ENCODE measurements at regions not wholly inside any gene's neighbourhood (a gene's known extent, or its start where the extent isn't known, plus 50 kb on each side); places are given as distances from the start of the nearest gene placed in this dataset.

DNA sequence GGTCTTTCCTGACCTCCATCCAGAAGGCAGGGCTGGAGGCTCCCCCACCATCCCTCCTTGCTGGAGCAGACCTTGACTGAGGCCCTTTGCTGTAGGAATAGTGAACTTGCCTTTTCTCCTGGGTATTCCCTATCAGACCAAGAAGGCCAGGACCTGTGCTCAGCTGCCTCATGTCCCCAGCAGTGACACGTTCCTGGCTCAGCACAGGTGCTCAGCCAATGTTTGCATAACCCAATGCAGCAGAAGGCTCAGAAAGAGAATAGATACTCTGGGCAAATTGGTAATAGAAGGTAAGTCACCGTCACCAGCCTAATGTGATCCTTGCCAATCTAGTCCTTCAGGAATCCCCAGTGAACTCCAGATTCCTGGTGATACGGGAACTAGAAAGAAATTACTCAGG lies 96.4 kb downstream of the ACTL7B start:
- no peak overlapping the region for H2BK20ac ChIP-seq (ENCODE audit: low read depth, low read length, poor library complexity, severe bottlenecking)
- H3K14ac ChIP-seq (ENCODE audit: insufficient read depth, low read length) = no peak overlapping the region
- TF ChIP-seq, protein P1, sequence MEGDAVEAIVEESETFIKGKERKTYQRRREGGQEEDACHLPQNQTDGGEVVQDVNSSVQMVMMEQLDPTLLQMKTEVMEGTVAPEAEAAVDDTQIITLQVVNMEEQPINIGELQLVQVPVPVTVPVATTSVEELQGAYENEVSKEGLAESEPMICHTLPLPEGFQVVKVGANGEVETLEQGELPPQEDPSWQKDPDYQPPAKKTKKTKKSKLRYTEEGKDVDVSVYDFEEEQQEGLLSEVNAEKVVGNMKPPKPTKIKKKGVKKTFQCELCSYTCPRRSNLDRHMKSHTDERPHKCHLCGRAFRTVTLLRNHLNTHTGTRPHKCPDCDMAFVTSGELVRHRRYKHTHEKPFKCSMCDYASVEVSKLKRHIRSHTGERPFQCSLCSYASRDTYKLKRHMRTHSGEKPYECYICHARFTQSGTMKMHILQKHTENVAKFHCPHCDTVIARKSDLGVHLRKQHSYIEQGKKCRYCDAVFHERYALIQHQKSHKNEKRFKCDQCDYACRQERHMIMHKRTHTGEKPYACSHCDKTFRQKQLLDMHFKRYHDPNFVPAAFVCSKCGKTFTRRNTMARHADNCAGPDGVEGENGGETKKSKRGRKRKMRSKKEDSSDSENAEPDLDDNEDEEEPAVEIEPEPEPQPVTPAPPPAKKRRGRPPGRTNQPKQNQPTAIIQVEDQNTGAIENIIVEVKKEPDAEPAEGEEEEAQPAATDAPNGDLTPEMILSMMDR (conservative IDR thresholded peaks at IDR 0.05) = no peak
- no peak overlapping the region for H2AFZ ChIP-seq (ENCODE audit: low read length)
- no peak overlapping the region for H3K4me2 ChIP-seq (ENCODE audit: insufficient read depth, insufficient read length, low read length)
- no peak overlapping the region for H4K8ac ChIP-seq (replicated peaks; ENCODE audit: insufficient read length, low read depth, low read length)
- no peaks in the 10 kb centered on the region for H3K9me3 ChIP-seq (ENCODE audit: control insufficient read depth, low read depth, low read length)
- H3K27ac Mint-ChIP-seq = no peak overlapping the region
- H3K9ac ChIP-seq (ENCODE audit: extremely low read depth, insufficient read length, low read length) = no peak overlapping the region
- H2BK12ac ChIP-seq (ENCODE audit: insufficient read length, low read depth, low read length) = no peak overlapping the region
- H3K4me3 Mint-ChIP-seq = no peak overlapping the region
- no peaks in the 10 kb centered on the region for H3K23me2 ChIP-seq (ENCODE audit: insufficient read length, low read depth, low read length, poor library complexity, severe bottlenecking)
- no peak overlapping the region for H2BK5ac ChIP-seq (ENCODE audit: insufficient read length, low read length)
- H3K27ac ChIP-seq (ENCODE audit: insufficient read length, low read depth, low read length) = no peak overlapping the region
- H3K18ac ChIP-seq (ENCODE audit: insufficient read length, low read depth, low read length) = no peak overlapping the region
- H3K23ac ChIP-seq (ENCODE audit: insufficient read length, low read depth, low read length) = no peak overlapping the region
- no peaks in the 10 kb centered on the region; the same call in 1 of the 2 replicates for H3K4me1 ChIP-seq (ENCODE audit: insufficient read depth, low read length)
- peaks cover 0 to 2% (median 0%) of the 10 kb centered on the region in 3 experiments; a peak in 1 of 7 replicates for H3K36me3 Mint-ChIP-seq (ENCODE audit: insufficient read depth in 1 of 3, low read depth in 3 of 3)
- WGBS (ENCODE audit: extremely low coverage, insufficient read length, low lambda C conversion rate) = no CpG with 5 or more reads among the region's 3 CpGs
- H3K79me2 ChIP-seq (ENCODE audit: insufficient read depth, low read length) = no peaks in the 10 kb centered on the region
- no peak for DNase-seq
- H3K27me3 Mint-ChIP-seq (ENCODE audit: low read depth) = peaks cover 3% of the 10 kb centered on the region
- H2AK5ac ChIP-seq (ENCODE audit: insufficient read length, low read length) = no peak overlapping the region
- no peak overlapping the region for H3K4ac ChIP-seq (ENCODE audit: low read depth, low read length)
- H4K20me1 ChIP-seq (ENCODE audit: control insufficient read depth, insufficient read depth, insufficient read length) = no peaks in the 10 kb centered on the region
- no peaks in the 10 kb centered on the region for H3K79me1 ChIP-seq (ENCODE audit: insufficient read depth, low read depth, low read length, poor library complexity, severe bottlenecking)
- H4K5ac ChIP-seq (ENCODE audit: insufficient read length, low read depth, low read length) = no peak overlapping the region
- H3K4me1 Mint-ChIP-seq = peaks cover 10 to 12% of the 10 kb centered on the region in 2 experiments
- H2BK120ac ChIP-seq (ENCODE audit: low read depth, low read length, poor library complexity, severe bottlenecking) = no peak overlapping the region
- H2BK15ac ChIP-seq (ENCODE audit: low read depth, low read length) = no peak overlapping the region
- H3K27me3 ChIP-seq (ENCODE audit: insufficient read depth, low read length) = no peaks in the 10 kb centered on the region
- H3K56ac ChIP-seq (ENCODE audit: insufficient read length, low read depth, low read length) = no peak overlapping the region
- H3T11ph ChIP-seq (ENCODE audit: low read length) = no peak overlapping the region
- H3K9me3 Mint-ChIP-seq = peaks cover 2% of the 10 kb centered on the region in 2 experiments; a peak in 3 of 5 replicates
- H4K91ac ChIP-seq (ENCODE audit: insufficient read length, low read depth, low read length) = no peak overlapping the region
